ENCODE measurements at regions not wholly inside any gene's neighbourhood (a gene's known extent, or its start where the extent isn't known, plus 50 kb on each side); places are given as distances from the start of the nearest gene placed in this dataset.

- no peak overlapping the region for H2AFZ ChIP-seq (ENCODE audit: low read length)
- no peak overlapping the region for H3K4me2 ChIP-seq (ENCODE audit: low read length)
- H3K9ac ChIP-seq (ENCODE audit: low read length) = no peak overlapping the region
- no peaks in the 10 kb centered on the region for H3K36me3 ChIP-seq (ENCODE audit: insufficient read depth, low read length)
- peaks cover 18% of the 10 kb centered on the region for H3K4me1 ChIP-seq (ENCODE audit: insufficient read depth, low read length, severe bottlenecking)
- H3K9me3 ChIP-seq (ENCODE audit: low read length) = no peaks in the 10 kb centered on the region
- H3K4me3 ChIP-seq (ENCODE audit: low read depth, low read length, poor library complexity, severe bottlenecking) = no peak overlapping the region
- H3K79me2 ChIP-seq (ENCODE audit: insufficient read depth, low read length) = no peaks in the 10 kb centered on the region
- H3K27ac ChIP-seq (ENCODE audit: low read depth, low read length, poor library complexity, severe bottlenecking) = no peak overlapping the region
- H3F3A ChIP-seq (ENCODE audit: insufficient read depth, low read length) = no peaks in the 10 kb centered on the region
- no peaks in the 10 kb centered on the region for H3K9me2 ChIP-seq (ENCODE audit: low read depth, low read length)
- H3K27me3 ChIP-seq (ENCODE audit: insufficient read depth, low read length) = no peaks in the 10 kb centered on the region
- TF ChIP-seq EZH2 (IDR thresholded peaks at IDR 0.05; ENCODE audit: borderline replicate concordance, low read length) = no peak
- no peak for TF ChIP-seq CTCF (IDR thresholded peaks at IDR 0.05; ENCODE audit: low read length)
- H4K20me1 ChIP-seq (ENCODE audit: insufficient read depth, low read length) = no peaks in the 10 kb centered on the region
Measured at GRCh38 chrX:148376342-148376741, 124.1 kb upstream of the AFF2 start.

- Histone ChIP-seq H3K4me3 (ENCODE audit: low read depth, low read length, poor library complexity, severe bottlenecking) (no peak overlapping the region), H3K27me3 (ENCODE audit: insufficient read depth, low read length) (no peaks in the 10 kb centered on the region), H2AFZ (ENCODE audit: low read length) (no peak overlapping the region; the same call in 1 of the 2 replicates), H3K9ac (ENCODE audit: low read length) (no peak overlapping the region; the same call in 1 of the 2 replicates), H3K4me2 (ENCODE audit: low read length) (peak overlapping the region; percentile 85; the same call in 1 of the 2 replicates), H3K4me1 (ENCODE audit: insufficient read depth, low read length, severe bottlenecking) (peaks cover 28% of the 10 kb centered on the region), H3K79me2 (ENCODE audit: insufficient read depth, low read length) (no peaks in the 10 kb centered on the region), H3F3A (ENCODE audit: insufficient read depth, low read length) (no peaks in the 10 kb centered on the region), H4K20me1 (ENCODE audit: insufficient read depth, low read length) (no peaks in the 10 kb centered on the region), H3K36me3 (ENCODE audit: insufficient read depth, low read length) (no peaks in the 10 kb centered on the region), H3K9me2 (ENCODE audit: low read depth, low read length) (no peaks in the 10 kb centered on the region), H3K9me3 (ENCODE audit: low read length) (no peaks in the 10 kb centered on the region), H3K27ac (ENCODE audit: low read depth, low read length, poor library complexity, severe bottlenecking) (peak overlapping the region; percentile 96)
- TF ChIP-seq CTCF (IDR thresholded peaks at IDR 0.05; ENCODE audit: low read length) = no peak; the same call in 1 of the 2 replicates
Measured at GRCh38 chrX:148380107-148380506, 120.3 kb upstream of the AFF2 start.

GRCh38 chrX:148380650-148381561, 119.5 kb upstream of the AFF2 start:
- Histone ChIP-seq H2AFZ (ENCODE audit: low read length) (peak overlapping the region; percentile 91), H3K9me3 (ENCODE audit: low read length) (no peaks in the 10 kb centered on the region), H3K27me3 (ENCODE audit: insufficient read depth, low read length) (no peaks in the 10 kb centered on the region), H3F3A (ENCODE audit: insufficient read depth, low read length) (no peaks in the 10 kb centered on the region), H3K9ac (ENCODE audit: low read length) (peak overlapping the region; percentile 65), H3K4me1 (ENCODE audit: insufficient read depth, low read length, severe bottlenecking) (peaks cover 28% of the 10 kb centered on the region), H4K20me1 (ENCODE audit: insufficient read depth, low read length) (no peaks in the 10 kb centered on the region), H3K9me2 (ENCODE audit: low read depth, low read length) (no peaks in the 10 kb centered on the region), H3K36me3 (ENCODE audit: insufficient read depth, low read length) (no peaks in the 10 kb centered on the region), H3K27ac (ENCODE audit: low read depth, low read length, poor library complexity, severe bottlenecking) (peak overlapping the region; percentile 96), H3K79me2 (ENCODE audit: insufficient read depth, low read length) (no peaks in the 10 kb centered on the region), H3K4me2 (ENCODE audit: low read length) (peak overlapping the region; percentile 85), H3K4me3 (ENCODE audit: low read depth, low read length, poor library complexity, severe bottlenecking) (peak overlapping the region; percentile 51)
- TF ChIP-seq EZH2 (IDR thresholded peaks at IDR 0.05; ENCODE audit: borderline replicate concordance, low read length) (no peak), CTCF (IDR thresholded peaks at IDR 0.05; ENCODE audit: low read length) (no peak)

All from OCI-LY1 (cell line).